ENCODE measurements at regions not wholly inside any gene's neighbourhood (a gene's known extent, or its start where the extent isn't known, plus 50 kb on each side); places are given as distances from the start of the nearest gene placed in this dataset.

DNA sequence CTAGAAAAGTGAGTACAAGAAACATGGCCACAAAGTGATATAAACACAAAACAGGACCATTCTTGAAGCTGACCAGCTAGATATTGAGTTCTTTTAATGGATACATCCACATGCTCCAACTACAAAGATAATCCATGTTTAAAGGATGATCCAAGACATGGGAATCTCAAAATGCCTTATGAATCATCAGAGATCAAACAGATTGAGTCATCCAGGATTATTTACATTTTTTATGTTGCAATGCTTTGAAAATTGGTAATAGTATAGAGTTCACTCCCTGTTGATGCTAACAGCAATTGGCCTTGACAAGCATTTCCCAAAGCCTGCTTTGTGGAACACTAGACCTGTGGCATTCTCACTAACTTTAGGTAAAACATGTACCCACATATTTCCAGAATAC is 293.0 kb upstream of the TBX3 start:
- TF ChIP-seq, protein P1, sequence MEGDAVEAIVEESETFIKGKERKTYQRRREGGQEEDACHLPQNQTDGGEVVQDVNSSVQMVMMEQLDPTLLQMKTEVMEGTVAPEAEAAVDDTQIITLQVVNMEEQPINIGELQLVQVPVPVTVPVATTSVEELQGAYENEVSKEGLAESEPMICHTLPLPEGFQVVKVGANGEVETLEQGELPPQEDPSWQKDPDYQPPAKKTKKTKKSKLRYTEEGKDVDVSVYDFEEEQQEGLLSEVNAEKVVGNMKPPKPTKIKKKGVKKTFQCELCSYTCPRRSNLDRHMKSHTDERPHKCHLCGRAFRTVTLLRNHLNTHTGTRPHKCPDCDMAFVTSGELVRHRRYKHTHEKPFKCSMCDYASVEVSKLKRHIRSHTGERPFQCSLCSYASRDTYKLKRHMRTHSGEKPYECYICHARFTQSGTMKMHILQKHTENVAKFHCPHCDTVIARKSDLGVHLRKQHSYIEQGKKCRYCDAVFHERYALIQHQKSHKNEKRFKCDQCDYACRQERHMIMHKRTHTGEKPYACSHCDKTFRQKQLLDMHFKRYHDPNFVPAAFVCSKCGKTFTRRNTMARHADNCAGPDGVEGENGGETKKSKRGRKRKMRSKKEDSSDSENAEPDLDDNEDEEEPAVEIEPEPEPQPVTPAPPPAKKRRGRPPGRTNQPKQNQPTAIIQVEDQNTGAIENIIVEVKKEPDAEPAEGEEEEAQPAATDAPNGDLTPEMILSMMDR (IDR thresholded peaks at IDR 0.05 in 2 of 3, conservative IDR thresholded peaks at IDR 0.05 in 1 of 3; ENCODE audit: borderline replicate concordance in 1 of 3, insufficient read depth in 1 of 3, low read depth in 2 of 3, low read length in 2 of 3) = no peak
- TF ChIP-seq YY1 (IDR thresholded peaks at IDR 0.05; ENCODE audit: extremely low read depth, insufficient replicate concordance, low read depth, low read length) = no peak
- TF ChIP-seq EGR1 (IDR thresholded peaks at IDR 0.05; ENCODE audit: low read depth) = no peak

Measured in HCT116 (cell line).